Natural killer cell (primary cell): ENCODE measurements at regions not wholly inside any gene's neighbourhood (a gene's known extent, or its start where the extent isn't known, plus 50 kb on each side); places are given as distances from the start of the nearest gene placed in this dataset.

Source experiments
- ATAC-seq, 3 donors: fragments of 150-1000 bp in 2 of 3; fragments of 200-7000 bp in 1 of 3; cut with Tn5 transposase; 1 replicate in 1 of 3; 2 replicates in 2 of 3; pipeline ENCODE4 v1.10.0; 2021; ENCODE audit warnings: mild to moderate bottlenecking in 2 of 3, moderate library complexity in 2 of 3
- DNase-seq, 2 donors: peaks; one replicate each; pipeline versions ENCODE4 v3.0.0 to v3.0.0-alpha.2; 2013 to 2021; ENCODE audit warnings: mixed read lengths in 1 of 2
- H3K27ac ChIP-seq: one replicate; pipeline ENCODE4 v1.5.1; 2013; ENCODE audit warnings: mild to moderate bottlenecking, low read length
- H3K27me3 ChIP-seq: one replicate; pipeline ENCODE4 v1.6.1; 2013; ENCODE audit warnings: low read length; ENCODE audit not compliant: control insufficient read depth, insufficient read depth
- H3K36me3 ChIP-seq: one replicate; pipeline ENCODE4 v1.6.1; 2013; ENCODE audit warnings: low read length; ENCODE audit not compliant: control insufficient read depth, insufficient read depth
- H3K4me1 ChIP-seq: one replicate; pipeline ENCODE4 v1.6.1; 2013; ENCODE audit warnings: low read length; ENCODE audit not compliant: control insufficient read depth, insufficient read depth
- H3K4me3 ChIP-seq: one replicate; pipeline ENCODE4 v1.5.1; 2013; ENCODE audit warnings: low read length
- H3K9me3 ChIP-seq: one replicate; pipeline ENCODE4 v1.6.1; 2013; ENCODE audit warnings: low read length; ENCODE audit not compliant: control insufficient read depth, insufficient read depth
- H3K27ac Mint-ChIP-seq, 2 donors: one replicate each; pipeline ENCODE4 v1.8.0; 2022; ENCODE audit warnings: mild to moderate bottlenecking in 2 of 2, mixed read lengths in 2 of 2, moderate library complexity in 1 of 2
- H3K27me3 Mint-ChIP-seq, 2 donors: one replicate each; pipeline ENCODE4 v1.8.0; 2022; ENCODE audit warnings: low read depth in 2 of 2, mixed read lengths in 2 of 2
- H3K36me3 Mint-ChIP-seq: one replicate; pipeline ENCODE4 v1.8.0; 2022; ENCODE audit warnings: mixed read lengths
- H3K4me1 Mint-ChIP-seq, 2 donors: one replicate each; pipeline ENCODE4 v1.8.0; 2022; ENCODE audit warnings: mixed read lengths in 2 of 2
- H3K4me3 Mint-ChIP-seq: one replicate; pipeline ENCODE4 v1.8.0; 2022; ENCODE audit warnings: mild to moderate bottlenecking, moderate library complexity, mixed read lengths
- H3K9me3 Mint-ChIP-seq, 2 donors: one replicate each; pipeline ENCODE4 v1.8.0; 2022; ENCODE audit warnings: mixed read lengths in 2 of 2
- WGBS: methylation state at CpG from one replicate; pipeline ENCODE4 v1.1.7; 2013; ENCODE audit warnings: missing lambda C conversion rate; ENCODE audit not compliant: insufficient coverage; 5-methylcytosine and 5-hydroxymethylcytosine counted together
- intact Hi-C: fragments of 100-400 bp; cut with micrococcal nuclease; formaldehyde crosslinking; loops from one replicate; pipeline ENCODE4 v1.14.2; 2022
- TF ChIP-seq, protein P1 (sequence below): fragments of 200-600 bp; IDR thresholded peaks from one replicate; pipeline ENCODE4 v1.8.0; 2022; ENCODE audit warnings: antibody characterized with exemption

DNA sequence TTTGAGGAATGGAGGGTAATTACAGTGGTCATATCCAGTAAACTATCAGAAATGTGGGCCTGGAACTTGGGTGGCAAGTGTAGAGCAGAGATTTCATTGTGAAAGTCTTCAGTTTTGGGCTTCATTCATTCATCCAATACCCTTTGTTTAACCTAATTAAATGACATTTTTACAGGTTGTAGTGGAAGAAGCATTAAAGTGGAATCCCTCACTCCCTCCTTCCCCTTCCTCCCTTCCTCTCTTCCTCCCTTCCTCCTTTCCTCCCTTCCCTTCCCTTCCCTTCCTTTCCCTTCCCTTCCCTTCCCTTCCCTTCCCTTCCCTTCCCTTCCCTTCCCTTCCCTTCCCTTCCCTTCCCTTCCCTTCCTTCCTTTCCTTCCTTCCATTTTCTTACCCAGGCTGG, 219.3 kb downstream of the PDCD6IP start:
- Mint-ChIP-seq H3K27ac (peak overlapping the region; percentile 75 to 83), H3K9me3 (no peaks in the 10 kb centered on the region), H3K27me3 (no peaks in the 10 kb centered on the region), H3K4me3 (peak overlapping the region; percentile 78), H3K36me3 (no peaks in the 10 kb centered on the region), H3K4me1 (peaks cover 61 to 62% of the 10 kb centered on the region in 2 donors)
- no peaks in the 10 kb centered on the region for H3K9me3 ChIP-seq
- no peaks in the 10 kb centered on the region for H3K27me3 ChIP-seq
- peaks cover 29% of the 10 kb centered on the region for H3K4me1 ChIP-seq
- ATAC-seq (no peak), DNase-seq (no peak)
- intact Hi-C loops: no loop called here
- H3K36me3 ChIP-seq: no peaks in the 10 kb centered on the region
- H3K27ac ChIP-seq: no peak overlapping the region
- TF ChIP-seq, protein P1, sequence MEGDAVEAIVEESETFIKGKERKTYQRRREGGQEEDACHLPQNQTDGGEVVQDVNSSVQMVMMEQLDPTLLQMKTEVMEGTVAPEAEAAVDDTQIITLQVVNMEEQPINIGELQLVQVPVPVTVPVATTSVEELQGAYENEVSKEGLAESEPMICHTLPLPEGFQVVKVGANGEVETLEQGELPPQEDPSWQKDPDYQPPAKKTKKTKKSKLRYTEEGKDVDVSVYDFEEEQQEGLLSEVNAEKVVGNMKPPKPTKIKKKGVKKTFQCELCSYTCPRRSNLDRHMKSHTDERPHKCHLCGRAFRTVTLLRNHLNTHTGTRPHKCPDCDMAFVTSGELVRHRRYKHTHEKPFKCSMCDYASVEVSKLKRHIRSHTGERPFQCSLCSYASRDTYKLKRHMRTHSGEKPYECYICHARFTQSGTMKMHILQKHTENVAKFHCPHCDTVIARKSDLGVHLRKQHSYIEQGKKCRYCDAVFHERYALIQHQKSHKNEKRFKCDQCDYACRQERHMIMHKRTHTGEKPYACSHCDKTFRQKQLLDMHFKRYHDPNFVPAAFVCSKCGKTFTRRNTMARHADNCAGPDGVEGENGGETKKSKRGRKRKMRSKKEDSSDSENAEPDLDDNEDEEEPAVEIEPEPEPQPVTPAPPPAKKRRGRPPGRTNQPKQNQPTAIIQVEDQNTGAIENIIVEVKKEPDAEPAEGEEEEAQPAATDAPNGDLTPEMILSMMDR: no peak
- no peak overlapping the region for H3K4me3 ChIP-seq

DNA sequence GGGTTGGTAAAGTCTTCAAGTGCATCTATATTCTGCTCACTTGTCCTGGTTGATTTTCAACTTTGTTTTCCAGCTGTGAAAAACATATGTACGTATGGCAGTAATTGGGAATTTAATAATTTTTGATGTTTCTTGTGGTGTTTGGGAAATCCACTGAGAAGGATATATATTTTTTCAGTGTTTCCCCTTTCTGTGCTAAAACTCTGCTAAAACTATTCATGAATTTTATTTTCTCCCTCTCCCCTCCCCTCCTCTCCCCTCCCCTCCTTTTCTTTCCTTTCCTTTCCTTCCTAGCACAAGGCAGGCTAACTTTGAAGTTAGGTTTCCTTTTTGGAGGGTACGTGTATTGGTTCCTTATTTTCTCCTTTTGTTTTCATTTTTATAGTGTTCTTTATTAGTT, 220.7 kb downstream of the PDCD6IP start:
- Mint-ChIP-seq H3K27ac (no peak overlapping the region), H3K4me1 (peaks cover 61 to 62% of the 10 kb centered on the region in 2 donors)

DNA sequence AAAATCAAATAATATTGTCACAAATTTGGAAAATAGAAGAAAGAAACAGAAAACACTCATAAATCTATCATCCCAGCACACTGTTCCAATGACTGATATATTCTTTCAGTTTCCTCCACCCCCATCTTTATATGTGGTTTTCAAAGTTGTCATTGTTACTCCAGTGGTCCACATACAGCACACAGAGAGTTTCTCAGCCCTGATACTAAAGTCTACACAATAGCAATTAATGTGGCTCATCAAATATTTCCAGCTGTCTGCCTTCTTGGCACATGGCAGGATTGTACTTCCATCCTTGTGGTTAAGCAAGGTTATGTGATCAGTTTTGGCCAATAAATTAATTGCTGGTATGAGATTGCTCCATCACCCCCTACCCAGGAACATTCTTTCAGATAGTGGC, 221.7 kb downstream of the PDCD6IP start:
- H3K9me3 ChIP-seq: no peaks in the 10 kb centered on the region
- ATAC-seq (no peak), DNase-seq (no peak)
- Mint-ChIP-seq H3K36me3 (no peaks in the 10 kb centered on the region), H3K4me3 (no peak overlapping the region), H3K4me1 (peaks cover 61 to 66% of the 10 kb centered on the region in 2 donors), H3K9me3 (no peaks in the 10 kb centered on the region), H3K27me3 (no peaks in the 10 kb centered on the region), H3K27ac (no peak overlapping the region)
- H3K4me1 ChIP-seq: peaks cover 28% of the 10 kb centered on the region
- intact Hi-C loops: no loop called here
- H3K27ac ChIP-seq: no peak overlapping the region
- TF ChIP-seq, protein P1: no peak
- no peaks in the 10 kb centered on the region for H3K27me3 ChIP-seq
- H3K36me3 ChIP-seq: no peaks in the 10 kb centered on the region
- H3K4me3 ChIP-seq: no peak overlapping the region

More for the DNA sequence above, 220.7 kb downstream of the PDCD6IP start:
- 27% methylated on average over 1 of the region's 2 CpGs for WGBS
- TF ChIP-seq, protein P1: no peak
- no peak overlapping the region for H3K4me3 Mint-ChIP-seq
- Histone ChIP-seq H3K27me3 (no peaks in the 10 kb centered on the region), H3K4me3 (no peak overlapping the region), H3K36me3 (no peaks in the 10 kb centered on the region), H3K27ac (no peak overlapping the region), H3K4me1 (peaks cover 29% of the 10 kb centered on the region), H3K9me3 (no peaks in the 10 kb centered on the region)
- DNase-seq (no peak), ATAC-seq (no peak)
- no peaks in the 10 kb centered on the region for H3K36me3 Mint-ChIP-seq
- H3K9me3 Mint-ChIP-seq: no peaks in the 10 kb centered on the region
- H3K27me3 Mint-ChIP-seq: no peaks in the 10 kb centered on the region
- intact Hi-C loops: no loop called here
